HG02943 (cell line): ENCODE measurements at regions not wholly inside any gene's neighbourhood (a gene's known extent, or its start where the extent isn't known, plus 50 kb on each side); places are given as distances from the start of the nearest gene placed in this dataset.

Experiments used
- ATAC-seq: cut with Tn5 transposase; IDR thresholded peaks from one replicate; pipeline ENCODE4 v1.9.1; 2021; ENCODE audit warnings: mild to moderate bottlenecking, low read depth, moderate library complexity; ENCODE audit not compliant: unreplicated experiment

DNA sequence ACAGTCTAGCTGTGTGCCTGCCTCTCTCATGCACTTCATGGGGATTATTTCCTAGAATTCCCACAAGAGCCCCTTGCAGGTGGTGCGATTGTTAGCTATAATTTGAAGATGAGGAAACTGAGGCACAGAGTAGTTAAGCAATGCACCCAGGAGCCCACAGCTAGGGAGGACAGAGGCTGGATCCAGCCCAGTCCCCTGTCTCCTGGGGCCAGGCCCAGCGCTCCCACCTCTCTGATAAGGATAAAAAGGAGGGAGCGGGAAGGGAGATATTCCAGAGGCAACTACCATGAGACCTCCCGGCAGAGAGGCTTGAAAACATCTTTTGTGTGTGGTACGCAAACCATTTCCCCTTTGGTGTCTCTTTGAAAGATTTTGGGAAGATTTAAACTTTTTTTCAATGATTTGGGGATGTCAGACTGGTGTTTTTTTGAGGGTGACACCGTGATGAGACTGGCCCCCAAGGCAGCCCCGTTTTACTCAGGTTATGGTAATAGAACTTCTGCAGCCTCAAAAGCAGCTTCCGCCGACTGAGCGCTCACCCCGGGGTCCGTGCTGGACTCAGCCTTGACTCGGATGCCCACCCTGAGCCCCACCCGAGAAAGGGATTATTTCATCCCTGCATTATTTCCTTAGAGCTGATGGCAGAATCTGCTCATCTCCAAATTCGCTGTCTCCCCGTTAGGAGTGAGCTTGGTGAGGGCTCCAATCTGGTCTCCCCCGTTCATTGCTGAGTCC is 144.7 kb upstream of the IER5L start:
- no peak for ATAC-seq

DNA sequence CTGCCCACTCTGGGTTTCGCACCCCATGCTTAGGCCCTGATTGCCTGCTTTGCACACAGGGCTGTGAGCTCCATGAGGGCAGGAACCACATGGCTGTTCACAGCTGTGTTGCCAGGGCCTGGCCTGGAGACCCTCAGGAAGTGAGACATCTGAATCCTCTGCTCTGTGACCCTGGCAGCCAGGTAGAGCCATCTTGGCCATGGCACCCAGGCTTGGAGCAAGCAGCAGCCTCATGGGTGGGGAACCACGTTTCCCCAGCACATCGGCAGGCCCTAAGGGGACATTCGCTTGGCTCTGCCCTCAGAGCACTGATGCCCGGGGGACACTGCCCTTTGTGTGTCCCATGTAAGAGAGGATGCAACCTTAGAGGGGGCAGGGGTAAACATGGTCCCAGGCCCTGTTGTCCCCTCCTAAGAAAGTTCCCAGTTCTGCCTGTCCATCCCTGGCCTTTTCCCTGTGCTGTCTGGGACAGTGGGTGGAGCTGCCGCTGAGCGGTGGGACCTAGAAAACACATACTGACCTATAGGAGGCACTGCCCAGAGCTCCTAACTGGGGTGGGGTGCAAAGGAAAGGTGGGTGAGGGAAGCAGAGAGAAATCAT is 144.1 kb upstream of the IER5L start:
- no peak for ATAC-seq

DNA sequence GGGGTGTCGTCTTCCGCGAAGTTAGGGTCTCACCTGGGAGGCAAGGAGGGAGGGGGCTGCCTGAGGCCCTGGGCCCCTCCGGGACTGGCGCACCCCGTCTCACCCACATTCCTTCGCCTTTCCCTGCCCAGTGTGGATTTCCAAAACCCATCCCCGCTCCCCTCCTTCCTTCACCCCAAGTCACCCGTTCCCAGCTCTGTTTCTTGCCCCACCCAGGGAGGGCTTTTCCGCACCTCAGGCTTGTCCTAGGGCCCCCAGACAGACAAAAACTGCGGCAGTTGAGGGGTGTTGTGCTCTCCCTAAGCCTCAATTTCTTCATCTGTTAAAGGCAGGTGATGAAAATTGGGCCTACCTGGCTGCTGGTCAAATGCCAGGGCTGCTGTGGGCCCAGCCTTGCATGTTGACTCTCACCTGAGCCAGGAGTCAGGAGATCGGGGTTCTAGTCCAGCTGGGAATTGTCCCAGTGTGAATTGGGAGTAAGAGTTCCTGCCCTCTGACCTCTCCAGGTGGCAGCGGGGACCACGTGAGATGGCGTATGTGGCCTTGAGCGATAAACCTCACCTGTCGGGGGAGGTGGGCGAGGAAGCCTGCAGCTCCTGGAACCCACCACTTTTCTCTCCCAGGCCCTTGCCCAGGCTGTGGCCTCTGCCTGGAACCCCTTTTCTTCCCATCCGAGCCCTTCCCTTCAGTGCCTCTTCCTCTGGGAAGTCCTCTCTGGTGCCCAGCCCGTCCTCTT is 143.4 kb upstream of the IER5L start:
- ATAC-seq = no peak

DNA sequence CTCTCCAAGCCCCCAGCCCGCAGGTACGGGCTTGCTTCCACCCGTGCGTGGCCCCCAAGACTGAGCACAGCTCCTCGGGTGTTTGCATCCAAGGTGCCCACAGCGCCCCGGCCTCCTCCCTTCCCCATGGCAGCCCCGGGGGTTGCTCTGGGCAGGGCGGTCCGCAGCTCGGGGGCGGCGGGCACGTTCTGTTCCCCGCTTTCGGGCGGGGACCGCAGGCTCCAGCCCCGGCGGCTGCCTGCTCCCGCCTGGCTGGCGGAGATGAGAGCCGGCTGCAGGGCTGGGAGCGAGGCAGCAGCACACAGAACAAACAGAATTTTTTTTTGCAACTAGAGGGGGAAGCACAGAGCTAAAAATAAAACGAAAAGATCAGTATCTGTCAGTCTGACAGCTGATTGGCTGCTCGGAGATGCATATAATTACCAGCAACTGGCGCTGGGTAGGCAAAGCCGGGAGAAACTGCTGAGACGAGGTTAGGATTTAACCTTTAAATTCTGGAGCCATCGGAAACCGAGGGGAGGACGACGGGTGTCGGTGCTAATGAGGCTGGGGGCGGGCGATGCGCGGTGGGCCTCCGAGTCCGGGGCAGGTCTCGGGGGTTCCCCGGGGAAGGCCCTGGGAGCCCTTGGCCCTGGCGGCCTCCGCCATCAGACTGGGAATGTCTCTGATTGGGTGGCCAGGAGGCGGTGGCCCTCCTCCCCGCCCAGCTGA is 142.7 kb upstream of the IER5L start:
- ATAC-seq = no peak

DNA sequence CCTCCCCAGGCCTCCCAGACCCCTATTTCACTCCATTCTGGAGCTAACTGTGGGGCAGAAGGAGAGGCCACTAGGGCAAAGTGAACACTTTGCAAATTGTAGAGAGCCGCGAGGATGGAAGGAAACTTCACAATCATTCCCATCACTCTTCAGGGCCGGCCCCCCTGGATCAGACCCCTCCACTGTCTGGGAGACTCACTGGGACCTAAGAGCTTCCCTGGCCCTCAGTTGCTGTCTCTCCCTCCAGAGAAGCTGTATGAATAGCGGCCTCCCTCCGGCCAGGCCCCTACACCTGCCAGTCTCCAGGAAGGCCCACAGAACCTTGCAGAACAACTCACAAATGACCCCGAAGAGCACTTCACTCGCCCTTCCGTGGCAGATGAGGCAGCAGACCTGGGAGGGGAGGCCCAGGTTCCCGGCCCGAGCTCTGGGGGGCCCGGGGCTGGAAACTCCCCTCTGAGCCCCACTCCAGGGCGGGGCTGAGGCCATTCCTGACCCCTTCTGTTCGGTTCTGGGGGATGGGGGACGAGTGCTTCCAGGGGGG is 141.9 kb upstream of the IER5L start:
- ATAC-seq = no peak

DNA sequence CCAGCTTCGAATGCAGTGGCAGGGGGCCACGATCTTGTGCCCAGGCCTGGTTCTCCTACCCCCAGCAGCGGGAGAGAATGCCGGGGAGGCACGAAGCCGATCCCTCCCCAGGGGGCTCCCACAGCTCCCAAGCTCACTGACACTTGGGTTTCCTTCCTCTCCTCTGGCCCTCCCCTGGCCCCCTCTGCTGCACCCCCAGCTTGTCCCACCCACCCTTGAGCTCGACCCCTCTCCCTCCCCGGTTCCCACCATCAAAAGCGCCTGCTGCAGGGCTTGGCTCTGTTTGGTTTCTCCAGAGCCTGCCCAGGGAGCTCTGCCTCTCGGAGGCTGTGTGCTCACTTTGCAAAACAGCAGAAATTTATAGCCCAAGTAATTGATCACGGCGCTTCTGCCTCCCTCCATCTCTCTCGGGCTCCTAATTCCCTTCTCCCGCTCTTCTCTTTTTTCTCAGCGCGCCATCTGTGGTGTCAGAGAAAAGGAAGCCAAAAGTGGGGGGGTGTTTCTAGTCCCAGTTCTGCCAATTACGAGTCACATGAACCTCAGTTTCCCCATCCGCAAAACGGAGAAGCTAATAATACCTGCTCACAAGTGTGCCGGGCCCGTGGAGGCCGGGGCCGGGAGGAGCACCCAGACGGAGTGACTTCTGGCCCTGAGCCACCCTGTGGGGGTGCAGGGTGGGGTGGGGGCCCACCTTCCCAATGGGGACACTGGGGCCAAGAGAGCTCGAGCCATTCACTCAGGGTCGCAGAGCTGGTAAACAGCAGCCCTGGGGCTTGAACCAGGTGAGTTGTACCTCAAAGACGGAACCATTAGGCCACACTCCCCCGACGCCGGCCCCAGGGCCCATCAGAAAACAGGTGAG is 141.2 kb upstream of the IER5L start:
- ATAC-seq = no peak

DNA sequence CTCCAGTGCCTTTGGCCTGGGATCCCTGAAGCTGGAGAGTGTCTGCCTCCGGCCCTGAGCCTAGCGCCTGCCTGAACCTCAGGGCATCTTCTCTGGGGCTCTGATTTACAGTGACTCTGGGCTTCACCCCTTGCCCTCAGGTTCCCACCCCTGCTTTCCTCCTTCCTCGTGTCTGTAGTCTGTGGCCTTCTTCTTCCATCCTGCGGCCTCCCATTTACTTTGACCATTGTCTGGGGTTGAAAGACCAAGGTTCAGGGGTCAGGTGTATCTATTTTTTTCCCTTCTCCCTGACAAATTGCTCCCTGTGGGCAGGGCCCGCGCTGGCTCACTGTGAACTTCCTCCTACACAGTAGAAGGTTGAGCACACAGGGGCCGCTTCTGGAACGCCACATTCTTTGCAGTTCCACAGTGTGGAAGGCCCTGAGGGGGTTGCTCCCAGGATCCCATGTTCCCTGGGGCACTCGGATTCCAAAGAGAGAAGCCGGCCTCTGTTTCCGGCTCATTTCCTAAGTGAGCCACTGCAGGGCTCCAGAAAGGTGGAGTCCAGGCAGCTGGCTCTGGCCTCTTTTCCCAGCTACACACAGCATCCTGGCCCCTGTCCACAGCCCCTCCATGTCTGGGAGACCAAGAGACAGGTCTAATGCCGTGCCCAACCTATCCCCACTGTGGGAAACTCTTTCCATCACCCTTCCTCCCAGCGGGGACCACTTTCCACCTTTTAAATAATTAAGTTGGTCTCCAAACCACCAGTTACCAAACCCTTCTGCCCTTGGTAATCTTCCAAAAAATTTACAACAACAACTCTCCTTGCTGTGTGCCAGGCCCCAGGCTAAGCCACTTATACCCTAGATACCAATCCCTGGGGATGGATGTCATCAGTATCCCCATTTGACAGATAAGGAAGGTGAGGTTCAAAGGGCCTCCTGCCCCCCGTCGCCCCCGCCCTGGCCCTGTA is 140.3 kb upstream of the IER5L start:
- ATAC-seq = no peak

DNA sequence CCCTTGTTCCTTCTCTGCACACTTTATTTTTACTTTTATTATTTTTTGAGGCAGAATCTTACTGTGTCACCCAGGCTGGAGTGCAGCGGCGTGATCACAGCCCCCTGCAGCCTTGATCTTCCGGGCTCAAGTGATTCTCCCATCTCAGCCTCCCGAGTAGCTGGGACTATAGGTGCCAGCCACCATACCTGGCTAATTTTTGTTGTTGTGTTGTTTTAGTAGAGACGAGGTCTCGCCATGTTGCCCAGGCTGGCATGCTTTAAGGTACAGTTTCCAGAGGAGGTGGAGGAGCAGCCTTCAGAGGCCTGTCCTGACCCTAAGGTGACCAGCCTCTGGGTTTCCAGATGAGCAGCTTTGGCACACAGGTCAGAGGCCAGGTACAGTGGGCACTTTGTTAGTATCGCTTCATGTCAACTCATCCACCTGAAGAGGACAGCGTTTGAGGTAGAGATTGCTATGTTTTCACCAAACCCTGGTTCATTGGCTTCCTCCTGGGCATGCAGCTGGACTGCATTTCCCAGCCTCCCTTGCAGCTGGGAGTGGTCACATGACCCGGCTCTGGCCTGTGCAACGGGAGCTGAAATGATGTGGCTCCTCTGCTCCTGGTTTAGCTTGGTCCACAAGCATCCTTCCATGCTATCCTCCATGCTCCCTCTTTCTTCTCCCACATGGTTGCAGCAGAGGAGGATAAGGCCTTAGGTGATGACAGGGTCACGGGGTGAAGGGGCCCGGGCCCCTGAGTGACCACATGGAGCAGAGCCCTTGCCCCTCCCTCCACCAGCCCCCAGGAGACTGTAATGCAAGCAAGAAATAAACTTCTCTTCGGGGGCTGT is 139.3 kb upstream of the IER5L start:
- ATAC-seq = no peak

DNA sequence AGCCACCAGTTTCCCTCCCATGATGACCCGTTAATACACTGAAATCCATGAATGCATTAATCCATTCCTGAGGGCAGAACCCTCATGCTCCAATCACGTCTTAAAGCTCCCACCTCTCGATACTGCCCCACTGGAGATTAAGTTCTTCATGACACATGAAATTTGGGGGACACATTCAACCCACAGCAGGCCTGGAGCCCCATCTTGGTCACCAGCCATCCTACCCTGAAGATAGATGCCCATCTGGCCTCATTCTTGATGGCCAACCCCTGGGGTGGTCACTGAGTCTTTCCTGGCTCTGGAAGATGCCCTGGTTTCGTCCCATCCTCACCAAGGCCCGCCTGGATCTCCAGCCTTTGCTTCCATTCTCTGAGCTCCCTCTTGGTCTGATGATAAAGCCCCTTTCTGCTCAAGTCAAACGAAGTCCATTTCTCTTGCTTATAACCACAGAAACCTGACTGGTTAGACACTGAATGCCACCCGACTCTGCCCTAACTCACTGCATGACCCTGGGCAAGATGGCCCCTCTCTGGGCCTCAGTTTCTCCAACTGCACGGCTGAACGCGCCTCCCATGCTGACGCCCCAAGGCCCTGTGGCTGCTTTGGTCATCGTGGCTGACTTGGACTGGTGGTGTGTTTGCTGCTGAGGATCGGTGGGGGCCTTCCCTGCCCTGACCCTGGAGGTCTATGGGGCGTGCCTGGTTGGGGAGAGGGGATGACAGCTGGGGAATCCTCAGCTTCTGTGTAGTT is 138.4 kb upstream of the IER5L start:
- ATAC-seq = no peak

DNA sequence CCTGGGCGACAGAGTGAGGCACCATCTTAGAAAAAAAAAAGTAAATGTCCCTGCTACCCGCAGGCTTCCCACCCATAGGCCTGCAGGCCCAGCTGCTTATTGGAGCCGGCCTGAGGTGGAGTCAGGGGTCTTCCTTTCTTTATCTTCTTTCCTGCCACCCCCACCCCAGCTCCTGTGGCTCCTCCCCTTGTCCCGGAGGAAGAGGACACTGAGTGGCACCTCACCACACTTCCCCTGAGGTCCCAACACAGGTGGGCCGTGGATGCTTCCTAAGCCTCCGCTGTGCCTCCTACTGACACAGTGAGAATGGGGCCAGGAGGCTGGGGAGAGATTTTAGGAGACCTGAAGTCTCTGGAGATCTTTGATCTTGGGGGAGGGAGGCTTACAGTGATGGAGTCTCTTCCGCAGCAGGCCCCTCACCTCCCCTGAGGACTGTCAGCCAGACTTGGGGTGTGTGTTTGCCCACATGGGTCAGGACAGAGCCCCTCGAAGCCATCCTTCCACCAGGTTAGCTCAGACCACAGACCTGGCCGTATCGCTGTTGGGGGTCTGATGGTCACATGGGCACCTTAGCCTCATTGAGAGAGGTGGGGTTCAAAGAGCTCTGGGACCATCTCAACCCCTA is 135.4 kb upstream of the IER5L start:
- ATAC-seq = no peak

DNA sequence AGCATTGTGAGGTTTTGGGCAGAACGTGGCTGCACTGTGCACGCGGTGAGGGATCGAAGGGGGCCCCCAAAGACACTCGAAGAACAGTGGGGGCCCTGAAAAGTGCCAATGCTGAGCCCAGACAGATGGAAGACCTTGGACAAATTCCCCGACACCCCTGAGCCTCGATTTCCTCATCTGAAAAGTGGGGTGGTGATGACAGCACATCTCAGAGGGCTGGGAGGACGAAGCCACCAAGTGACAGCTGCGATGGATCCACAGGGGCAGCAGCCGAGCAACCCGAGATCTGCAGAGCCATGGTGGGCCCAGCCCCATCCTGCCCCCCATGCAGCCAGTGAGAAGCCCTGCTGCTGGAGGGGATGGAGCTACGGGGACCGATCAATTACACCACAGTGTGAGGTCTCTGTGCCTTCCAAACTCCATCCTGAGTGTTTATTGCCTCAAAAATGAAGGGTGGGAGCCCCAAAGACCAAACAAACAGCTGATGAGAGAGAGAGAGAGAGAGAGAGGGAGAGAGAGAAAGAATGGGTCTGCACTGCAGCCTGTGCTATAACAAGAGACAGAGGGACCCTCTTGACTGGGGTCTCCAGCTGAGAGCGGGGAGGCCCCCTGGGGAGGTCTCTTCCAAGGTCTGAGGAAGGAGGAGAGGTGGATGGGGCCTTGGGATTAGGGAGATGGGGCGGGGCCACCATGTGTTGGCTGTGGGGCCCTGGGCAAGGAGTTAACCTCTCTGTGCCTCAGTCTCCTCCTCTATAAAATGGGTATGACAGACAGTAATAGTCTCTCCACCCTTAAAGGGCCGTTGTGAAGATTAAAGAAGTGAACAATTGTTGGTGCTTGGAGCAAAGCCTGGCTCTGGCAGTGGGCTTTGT is 134.4 kb upstream of the IER5L start:
- no peak for ATAC-seq

DNA sequence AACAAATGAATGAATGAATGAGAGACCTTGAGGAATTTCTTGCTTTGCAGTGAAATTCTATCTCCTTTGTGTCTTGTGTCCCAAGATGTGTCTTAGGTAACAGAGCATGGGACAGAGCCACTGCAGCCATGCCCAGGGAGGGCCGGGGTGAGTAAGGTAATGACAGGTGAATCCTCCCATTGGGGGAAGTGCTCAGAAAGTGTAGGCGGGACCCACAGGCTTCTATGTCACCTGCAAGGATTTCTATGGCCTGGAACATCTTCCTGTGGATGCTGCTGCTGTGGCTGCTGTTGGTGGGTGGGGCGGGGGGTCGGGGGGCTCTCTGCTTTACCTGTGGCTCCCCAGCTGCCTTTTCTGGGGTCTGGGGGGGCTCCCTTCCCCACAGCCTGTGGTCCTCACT is 133.6 kb upstream of the IER5L start:
- ATAC-seq = no peak

DNA sequence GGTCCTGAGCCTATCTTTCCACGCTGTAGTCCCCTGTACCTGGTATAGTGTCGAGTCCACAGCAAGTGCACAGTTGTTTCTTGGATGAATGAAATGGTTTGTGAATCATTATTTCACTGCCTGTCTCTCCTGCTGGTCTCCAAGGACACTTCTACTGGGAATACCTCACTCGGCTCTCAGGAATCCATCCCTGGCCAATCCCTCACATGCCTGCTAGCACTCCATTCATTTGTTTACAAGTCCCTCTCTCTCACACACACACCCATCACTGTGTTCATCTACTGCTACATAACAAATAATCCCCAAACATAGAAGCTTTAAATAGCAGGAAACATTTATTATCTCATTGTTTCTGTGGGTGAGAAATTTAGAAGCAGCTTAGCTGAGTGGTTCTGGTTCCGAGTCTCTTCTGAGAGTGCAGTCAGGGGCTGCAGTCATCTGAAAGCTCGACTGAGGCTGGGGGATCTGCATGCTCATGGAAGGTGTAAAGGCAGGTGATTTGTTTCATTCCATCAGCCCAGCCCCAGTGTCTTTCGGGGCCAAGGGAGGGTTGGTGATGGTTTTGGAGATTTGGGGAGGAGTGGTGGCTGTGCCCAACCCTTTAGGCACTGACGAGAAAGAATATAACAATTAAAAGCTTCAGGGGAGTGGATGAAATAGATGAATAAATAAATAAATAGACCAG is 132.7 kb upstream of the IER5L start:
- no peak for ATAC-seq

DNA sequence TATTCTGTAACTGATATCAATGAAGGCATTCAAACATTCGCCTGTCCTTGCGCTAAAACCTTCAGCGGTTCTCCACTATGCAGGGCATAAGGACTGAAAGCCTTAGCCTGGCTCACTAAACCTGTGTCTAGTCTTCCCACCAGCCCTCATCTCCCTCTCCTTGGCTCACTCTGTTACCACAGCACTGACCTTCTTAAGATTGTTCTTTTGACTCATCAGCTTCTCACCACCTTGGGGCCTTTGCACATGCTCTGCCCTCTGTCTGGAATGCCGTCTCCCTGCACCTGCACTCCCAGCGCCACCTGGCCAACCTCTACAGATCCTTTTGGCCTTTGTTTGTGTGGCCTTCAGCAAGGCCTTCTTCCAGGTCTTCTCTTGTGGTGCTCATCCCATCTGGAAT is 131.8 kb upstream of the IER5L start:
- ATAC-seq = no peak

DNA sequence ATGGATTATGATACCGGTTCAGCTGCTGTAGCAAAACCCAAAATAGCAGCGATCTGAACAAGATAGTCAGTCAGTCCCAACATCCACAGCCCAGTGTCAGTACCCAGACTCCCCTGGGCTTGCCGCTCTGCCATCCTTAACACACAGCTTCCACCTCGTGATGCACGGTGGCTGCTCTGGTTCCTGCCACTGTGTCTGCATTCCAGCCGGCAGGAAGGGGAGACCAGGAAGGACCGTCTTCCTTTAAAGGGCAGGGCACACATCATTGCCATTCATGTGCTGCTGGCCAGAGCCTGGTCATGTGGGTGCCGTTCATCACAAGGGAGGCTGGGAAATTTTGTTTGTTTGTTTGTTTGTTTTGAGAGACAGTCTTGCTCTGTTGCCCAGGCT is 131.0 kb upstream of the IER5L start:
- ATAC-seq = no peak
